GM21390 (cell line): ENCODE measurements at regions not wholly inside any gene's neighbourhood (a gene's known extent, or its start where the extent isn't known, plus 50 kb on each side); places are given as distances from the start of the nearest gene placed in this dataset.
"Not testable (repeated sequence)": the region's sequence is repeated elsewhere in the genome, so short reads cannot be mapped to it uniquely, and the experiment has no call there.

ENCODE experiments used
- ATAC-seq: cut with Tn5 transposase; IDR thresholded peaks from one replicate; pipeline ENCODE4 v1.9.1; 2021; ENCODE audit not compliant: unreplicated experiment

DNA sequence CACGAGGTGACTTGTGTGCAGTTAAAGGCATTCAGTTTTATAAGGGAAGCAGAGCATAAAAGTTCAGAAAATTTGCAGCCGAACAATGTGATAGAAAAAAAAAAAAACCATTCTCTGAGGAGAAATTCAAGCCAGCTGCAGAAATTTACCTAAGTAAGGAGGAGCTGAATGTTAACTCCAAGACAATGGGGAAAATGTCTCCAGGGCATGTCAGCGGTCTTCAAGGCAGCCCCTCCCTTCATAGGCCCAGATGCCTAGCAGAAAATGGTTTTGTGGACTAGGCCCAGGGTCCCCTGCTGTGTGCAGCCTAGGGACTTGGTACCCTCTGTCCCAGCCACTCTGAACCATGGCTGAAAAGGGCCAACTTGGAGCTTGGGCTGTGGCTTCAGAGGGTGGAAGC lies 1764.0 kb downstream of the C4orf33 start:
- no peak for ATAC-seq

DNA sequence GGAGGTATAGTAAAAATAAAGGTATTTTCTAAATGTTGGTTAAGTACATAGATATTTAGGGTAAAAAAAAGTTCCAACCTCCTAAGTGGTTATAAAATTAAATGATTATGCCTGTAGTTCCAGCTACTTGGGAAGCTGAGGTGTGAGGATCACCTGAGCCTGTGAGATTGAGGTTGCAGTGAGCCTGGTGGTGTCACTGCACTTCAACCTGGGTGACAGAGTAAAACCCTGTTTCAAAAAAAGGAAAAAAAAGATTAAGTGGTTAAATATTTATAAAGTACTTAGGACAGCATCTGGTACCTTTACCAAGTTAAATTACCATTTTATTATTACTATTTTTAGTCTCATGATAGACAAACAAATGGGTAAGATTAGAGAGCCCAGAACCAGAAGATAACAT lies 1801.0 kb downstream of the C4orf33 start:
- no peak for ATAC-seq

DNA sequence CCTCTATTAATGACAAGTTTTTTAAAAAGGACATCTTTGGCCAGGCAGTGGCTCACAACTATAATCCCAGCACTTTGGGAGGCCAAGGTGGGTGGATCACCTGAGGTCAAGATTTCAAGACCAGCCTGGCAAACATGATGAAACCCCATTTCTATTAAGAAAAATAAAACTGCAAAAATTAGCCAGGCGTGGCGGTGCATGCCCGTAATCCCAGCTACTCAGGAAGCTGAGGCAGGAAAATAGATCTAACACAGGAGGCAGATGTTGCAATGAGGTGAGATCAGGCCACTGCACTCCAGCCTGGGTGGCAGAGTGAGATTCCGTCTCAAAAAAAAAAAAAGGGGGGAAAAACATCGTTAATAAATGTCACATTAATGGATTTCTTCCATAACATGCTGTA lies 1805.4 kb downstream of the C4orf33 start:
- no peak for ATAC-seq

DNA sequence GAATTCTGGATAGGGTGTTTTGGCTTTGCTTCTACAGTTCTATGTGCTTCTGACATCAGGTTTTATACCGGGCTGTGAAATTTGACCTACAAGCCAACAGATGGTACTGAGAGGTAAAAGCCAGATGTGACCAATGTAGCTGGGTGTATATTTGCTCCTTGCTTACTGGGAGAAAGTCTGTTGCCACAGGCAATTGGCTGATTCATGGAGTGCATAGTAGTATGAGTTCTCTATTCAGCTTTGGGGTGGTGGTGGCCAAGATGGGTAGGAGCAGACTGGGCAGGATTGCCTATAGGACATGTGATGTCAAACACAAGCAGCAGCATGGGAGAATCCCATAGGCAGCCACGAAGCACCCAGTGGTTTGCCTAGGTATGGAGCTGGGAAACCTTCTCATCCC lies 1827.0 kb downstream of the C4orf33 start:
- no peak for ATAC-seq

DNA sequence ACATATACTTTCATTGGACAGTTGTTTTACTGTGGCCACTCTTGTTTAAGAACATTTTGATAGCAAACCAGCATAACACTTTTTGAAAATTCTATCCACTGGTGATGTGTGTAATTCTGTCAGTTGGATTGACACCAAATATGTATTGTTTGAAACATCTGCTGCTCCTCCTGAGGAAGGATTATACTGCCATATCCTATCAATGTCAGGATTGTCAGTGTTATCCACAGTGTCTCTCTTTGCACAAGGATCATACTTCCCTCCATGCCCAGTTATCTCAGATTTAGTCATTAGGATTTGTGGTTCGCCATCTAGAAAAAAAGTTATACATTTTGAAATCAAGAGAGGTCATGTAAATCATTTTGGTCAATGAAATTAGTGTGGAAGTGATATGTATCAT lies 1859.6 kb downstream of the C4orf33 start:
- ATAC-seq, result no peak

DNA sequence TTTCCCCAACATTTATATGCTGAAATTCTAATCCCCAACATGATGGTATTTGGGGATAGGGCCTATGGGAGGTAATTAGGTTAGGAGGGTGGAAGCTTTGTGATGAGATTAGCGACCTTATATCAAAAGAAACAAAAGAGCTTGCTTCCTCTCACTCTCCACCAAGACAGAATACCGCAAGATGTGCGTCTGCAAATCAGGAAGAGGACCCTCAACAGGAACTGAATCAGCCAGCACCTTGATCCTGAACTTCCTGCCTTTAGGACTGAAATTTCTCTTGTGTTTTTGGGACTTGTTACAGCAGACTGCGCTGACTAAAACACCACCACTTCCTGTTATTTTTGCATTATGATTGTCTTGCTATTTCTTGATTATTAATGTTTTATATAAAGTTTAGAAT lies 1889.4 kb downstream of the C4orf33 start:
- no peak for ATAC-seq

DNA sequence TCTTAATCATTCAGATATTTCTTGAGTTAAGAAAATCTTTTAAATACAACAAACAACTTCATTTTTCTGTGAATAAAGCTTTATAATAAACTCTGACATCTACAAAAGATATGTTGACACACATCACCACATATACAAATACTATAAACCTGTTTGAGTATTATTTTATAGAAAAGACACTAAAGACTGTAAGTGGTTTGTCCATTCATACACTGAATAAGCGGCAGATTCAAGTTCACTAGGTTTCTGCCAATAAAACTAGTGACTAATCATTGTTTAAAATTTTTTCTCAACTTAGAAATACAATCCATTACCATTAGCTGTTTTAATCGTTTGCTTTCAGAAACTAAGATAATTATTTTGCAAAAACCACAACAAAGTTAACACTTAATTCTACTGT lies 1900.0 kb downstream of the C4orf33 start:
- ATAC-seq, result no peak

DNA sequence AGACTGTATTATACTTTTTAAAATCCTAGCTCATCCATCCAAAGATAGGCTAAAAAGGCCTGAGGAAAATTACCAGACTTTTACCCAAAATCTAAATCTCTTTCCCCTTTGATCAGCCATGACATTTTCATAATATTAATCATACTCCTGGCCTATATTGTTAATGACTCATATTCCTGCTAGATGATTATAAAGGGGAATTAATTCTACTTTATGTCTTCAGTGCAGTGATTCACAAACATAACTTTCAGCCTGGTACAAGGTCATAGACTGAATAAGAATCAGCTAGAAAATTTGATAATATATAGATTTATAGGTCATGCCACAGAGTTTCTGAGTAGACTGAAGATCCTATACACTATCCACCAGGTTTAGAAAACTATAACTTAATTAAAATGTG lies 1905.4 kb downstream of the C4orf33 start:
- ATAC-seq, result no peak

DNA sequence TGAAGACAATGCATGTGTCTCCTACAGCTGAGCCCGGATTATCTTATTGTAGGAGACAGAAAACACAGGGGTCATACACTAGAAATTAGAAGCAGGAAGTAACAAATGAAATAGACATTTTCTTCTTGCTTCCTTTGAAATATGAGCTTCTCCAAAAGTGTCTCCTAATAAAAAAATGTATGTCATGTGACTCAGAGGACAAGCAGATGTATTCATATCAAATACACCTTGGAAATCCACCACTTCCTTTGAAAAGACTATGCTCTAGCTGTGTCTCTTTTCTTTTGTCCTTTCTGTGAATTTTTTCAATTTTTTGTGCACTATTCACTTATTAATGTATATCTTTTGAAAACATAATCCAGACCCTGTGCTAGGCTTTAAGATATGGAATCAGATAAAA lies 1906.2 kb downstream of the C4orf33 start:
- no peak for ATAC-seq

DNA sequence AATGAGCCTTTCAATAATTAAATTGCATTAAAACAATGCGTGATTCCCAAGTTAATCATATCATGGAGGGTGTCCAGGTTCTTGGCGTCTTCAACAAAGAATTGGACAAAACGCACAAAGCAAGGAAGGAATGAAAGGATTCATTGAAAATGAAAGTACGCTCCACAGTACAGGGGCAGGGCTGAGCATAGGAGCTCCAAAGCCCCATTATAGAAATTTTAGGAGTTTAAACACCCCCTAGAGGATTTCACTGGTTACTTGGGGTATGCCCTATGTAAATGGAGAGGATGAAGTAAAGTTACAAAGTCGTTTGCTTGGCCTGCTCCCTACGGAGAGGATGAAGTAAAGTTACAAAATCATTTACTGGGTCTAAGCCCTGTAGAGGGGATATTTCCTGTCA lies 1910.4 kb downstream of the C4orf33 start:
- ATAC-seq, result no peak

DNA sequence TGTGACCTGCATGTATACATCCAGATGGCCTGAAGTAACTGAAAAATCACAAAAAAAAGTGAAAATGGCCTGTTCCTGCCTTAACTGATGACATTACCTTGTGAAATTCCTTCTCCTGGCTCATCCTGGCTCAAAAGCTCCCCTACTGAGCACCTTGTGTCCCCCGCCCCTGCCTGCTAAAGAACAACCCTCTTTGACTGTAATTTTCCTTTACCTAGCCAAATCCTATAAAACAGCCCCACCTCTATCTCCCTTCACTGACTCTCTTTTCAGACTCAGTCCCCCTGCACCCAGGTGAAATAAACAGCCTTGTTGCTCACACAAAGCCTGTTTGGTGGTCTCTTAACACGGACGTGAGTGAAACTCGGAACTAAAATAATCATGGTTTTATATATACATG lies 1916.0 kb downstream of the C4orf33 start:
- not testable (repeated sequence) for ATAC-seq

DNA sequence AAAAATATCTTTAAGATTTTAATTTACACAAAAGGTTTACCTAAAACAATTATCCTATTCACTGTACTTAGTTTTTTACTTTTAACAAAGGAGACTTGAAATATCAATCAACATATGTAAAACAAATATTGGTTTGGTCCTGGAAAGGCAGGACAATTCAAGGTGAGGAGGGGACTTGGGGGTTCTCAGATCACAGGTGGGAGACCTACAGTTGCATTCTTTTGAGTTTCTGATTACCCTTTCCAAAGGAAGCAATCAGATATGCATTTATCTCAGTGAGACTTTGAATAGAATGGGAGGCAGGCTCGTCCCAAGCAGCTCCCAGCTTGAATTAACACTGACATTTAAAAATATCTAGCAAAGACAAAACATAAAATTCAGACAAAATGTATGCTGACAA lies 1917.3 kb downstream of the C4orf33 start:
- no peak for ATAC-seq

DNA sequence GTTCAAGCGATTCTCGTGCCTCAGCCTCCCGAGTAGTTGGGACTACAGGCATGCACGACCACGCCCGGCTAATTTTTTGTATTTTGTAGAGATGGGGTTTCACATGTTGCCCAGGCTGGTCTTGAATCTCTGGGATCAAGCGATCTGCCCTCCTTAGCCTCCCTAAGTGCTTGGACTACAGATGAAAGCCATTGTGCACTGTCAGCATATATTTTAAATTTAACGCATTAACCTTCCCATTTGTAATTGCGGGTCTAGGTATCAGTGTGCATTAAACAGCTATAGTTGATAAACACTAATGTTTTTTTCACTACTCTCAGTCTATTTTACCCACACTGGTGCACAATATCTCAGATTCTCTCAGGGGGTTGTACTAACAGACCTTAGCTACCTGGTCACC lies 1930.8 kb downstream of the C4orf33 start:
- ATAC-seq, result no peak

DNA sequence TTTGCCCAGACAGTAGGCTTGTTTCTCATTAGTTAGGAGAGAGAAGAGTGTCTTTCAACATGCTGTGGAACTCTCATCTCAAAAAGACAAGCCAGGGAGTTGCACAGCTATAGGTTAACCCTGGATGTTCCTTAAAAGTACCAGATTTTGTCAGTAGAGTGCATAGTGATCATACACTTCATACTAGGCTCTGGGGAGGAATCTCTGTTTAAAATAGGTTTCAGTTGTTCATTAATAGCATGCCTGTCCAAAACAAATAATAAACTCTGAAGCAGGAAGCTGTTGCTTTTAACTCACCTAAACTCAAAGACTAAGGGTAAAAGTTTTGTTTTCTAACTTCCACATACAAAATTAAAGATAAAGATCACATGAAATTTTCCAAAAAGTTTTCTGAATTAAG lies 1948.4 kb downstream of the C4orf33 start:
- no peak for ATAC-seq

DNA sequence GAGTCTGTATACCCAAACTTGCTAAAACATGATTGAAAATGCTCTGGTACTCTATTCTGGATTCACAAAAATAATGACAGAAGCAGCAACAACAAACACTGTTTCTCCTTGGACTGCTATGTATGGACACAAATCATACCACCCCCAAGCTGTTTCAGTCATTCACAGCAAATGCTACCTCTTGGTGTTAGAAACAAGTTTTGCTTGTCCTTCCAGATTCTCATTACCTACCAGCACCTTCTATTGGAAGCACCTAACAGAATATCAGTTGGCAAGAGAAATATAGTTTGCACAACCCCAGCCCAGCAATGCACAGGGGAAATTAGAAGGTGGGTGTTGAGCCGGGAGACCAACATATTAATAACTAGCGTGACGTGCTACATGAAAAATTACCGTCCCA lies 1950.9 kb downstream of the C4orf33 start:
- no peak for ATAC-seq

DNA sequence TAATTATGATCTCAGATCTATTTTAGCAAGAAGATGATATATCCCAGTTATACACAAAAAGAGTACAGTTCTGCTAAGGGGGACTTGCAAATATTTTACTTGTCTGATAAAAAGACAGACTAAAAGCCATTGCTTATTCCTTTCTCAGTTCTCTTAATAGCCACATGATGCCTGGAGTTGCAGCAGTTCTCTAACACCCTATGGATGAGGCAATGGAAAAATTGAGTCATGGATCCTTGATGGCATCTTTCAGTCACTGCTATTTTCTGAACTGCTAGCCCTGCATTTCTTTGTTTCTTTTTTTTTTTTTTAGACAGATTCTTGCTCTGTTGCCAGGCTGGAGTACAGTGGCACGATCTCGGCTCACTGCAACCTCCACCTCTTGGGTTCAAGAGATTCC lies 1956.7 kb downstream of the C4orf33 start:
- ATAC-seq, result no peak

DNA sequence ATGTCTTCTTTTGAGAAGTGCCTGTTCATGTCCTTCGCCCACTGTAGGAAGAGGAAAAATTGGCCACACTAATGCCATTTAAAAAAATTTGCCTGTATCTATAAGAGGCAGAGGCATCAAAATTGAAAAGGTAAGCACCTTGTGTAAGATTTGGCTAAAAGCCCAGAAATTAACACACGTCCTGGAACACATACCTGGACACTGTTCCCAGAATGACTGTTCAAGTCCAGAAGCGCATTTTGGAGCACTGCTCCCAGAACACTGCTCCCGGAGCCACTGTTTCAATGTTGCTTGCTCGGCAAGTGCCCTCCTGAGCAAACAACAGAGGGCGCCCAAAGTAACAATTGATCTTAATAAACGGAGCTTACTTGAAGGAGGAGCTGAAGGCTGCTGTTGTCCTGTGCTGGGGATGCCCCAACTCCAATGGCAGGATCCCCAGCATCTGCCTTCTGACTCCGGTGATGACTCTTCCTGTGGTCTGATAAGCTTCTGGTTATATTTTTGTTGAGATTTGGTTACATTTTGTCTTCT lies 1958.6 kb downstream of the C4orf33 start:
- ATAC-seq, result no peak

DNA sequence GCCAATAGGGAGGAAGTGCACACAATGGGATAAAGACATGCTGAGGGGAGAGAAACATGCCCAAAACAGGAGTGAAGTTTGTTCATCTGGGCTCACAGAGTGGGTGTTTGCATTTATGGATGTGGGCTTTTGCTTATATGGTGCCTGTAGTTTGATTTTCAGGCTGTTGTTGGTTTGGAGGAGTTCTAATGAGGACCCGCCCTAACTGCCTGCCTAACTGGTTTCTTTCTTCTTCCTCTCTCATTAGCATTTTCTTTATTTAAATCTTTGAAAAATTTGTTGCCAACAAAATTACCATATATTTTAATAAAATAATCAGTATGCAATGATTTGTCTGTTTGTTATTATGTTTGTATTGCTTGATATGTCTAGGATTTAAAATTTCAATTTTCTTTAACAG lies 1965.8 kb downstream of the C4orf33 start:
- ATAC-seq, result no peak

DNA sequence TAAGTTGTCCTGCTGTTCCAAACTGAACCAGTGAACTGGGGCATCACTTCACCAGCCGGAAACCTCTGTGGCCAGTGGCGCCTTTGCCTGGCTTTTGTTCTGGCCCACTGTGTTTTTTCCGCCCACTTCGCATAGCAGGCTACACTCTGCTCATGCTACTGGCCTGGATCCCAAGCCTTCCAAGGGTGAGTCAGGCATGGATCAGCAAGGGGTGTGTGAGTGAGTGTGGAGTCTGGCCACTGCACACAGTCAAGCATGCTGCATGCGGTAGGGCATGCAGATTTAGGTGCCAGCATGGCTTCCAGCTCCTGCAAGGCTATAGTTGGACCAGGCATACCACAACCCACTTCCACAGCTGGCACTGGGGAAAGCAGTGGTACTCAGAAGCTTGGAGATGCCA lies 1967.9 kb downstream of the C4orf33 start:
- ATAC-seq, result no peak

DNA sequence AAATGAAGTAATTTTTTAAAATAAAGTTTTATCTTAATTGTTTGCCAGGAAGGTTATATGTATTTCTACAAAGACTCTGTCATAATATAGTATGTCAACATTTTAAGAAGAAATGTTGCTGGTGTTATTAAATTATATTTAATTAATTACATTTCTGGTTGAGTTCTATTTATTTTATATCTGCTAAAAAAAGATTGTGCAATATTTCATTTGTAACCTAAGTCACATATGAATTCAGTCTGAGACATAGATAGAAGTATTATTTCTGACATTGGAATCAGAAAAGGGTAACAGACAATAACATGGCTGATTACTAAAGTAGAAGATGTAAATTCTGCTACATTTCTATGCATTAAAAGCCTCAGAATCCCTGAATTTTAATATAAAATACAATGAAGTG lies 1985.1 kb downstream of the C4orf33 start:
- no peak for ATAC-seq

DNA sequence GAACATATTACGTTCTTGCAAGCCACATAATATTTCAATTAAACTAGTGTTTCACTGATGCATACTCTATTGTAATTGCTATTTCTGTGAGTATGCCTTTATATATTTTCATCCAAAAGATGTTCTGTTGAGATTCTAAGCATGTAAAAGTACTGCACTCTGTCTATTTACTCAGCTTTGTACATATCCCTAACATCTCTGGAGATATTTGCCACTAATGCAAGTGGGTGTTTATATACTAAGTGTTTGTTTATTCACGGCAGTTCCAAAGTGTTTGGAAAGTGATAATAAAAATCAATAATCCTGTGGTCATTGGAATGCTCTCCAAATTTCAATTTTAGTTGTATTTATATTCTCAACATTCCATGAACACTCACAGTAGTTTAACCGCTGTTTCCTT lies 1989.0 kb downstream of the C4orf33 start:
- ATAC-seq, result no peak

DNA sequence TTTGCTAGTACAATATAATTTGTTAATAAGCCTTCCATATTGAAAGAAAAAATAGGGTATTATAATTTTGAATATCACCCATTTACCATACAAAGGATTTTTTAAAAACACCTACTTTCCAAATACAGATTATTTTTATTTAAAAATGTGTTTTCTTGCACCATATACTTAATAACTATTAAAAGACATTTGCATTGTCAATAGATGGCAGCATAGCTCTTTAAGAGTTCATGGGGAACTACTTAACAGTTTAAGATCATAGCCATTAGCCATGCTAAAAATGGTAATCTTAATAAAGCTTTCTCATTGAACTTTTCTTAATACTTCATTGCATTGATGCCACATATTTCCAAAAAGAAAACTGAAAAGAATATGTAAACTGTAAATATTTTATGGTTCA lies 1995.9 kb downstream of the C4orf33 start:
- no peak for ATAC-seq

DNA sequence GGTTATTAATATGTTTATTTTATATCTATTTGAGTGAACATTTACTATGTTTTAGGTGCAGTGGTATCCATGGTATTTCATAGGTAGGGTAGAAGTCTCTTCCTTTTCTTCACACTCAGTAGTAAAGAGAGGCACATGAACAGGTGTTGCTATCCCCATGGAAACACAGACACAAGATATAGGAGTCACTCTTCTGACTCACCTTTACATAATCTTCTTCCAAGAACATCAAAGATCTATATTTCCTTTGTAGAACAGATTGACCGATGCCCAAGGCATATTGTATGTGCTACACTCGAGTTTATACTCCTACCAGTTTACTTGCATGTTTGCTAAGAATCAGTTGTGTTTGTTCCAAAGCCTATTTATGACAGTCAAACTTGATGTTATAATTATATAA lies 1997.4 kb downstream of the C4orf33 start:
- ATAC-seq, result no peak

DNA sequence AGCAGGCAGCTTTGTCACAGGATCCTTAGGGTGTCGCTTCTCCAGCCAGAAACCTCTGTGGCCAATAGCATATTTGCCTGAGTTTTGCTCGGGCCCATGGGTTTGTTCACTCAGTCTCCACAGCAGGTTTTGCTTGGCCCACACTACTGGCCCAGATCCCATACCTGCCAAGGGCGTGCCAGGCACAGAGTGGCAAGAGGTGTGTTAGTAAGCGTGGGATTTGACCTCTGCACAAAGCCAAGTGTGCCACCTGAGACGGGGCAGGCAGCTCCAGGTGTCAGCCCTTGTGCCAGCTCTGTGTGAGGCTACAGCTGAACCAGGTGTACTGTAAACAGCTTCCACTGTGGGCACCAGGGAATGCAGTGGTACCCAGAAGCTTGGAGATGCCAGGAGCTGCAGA lies 2003.0 kb downstream of the C4orf33 start:
- ATAC-seq, result no peak
